HCT116 (cell line): ENCODE measurements at regions not wholly inside any gene's neighbourhood (a gene's known extent, or its start where the extent isn't known, plus 50 kb on each side); places are given as distances from the start of the nearest gene placed in this dataset.

ENCODE experiments used
- ATAC-seq: fragments of 200-7000 bp; cut with Tn5 transposase; 2 replicates; pipeline ENCODE4 v1.9.1; 2020; ENCODE audit warnings: mild to moderate bottlenecking, moderate library complexity
- BruUV-seq: library from RNA; stranded (reverse); fragments of 400-500 nt; replicated peaks from 2 replicates; lab custom pipeline; 2021; lab: Mats Ljungman, UMichigan
- CTCF ChIA-PET: fragments of 300-600 bp; sonication (Branson Sonifier 250); formaldehyde crosslinking; loops from one replicate; lab custom pipeline; 2021; ENCODE audit warnings: antibody characterized with exemption; lab: Charles Lee
- POLR2A ChIA-PET: fragments of 300-600, 350-600 bp; sonication (Branson Sonifier 250); formaldehyde crosslinking; loops from one replicate; lab custom pipeline; 2021; ENCODE audit warnings: antibody characterized with exemption; lab: Charles Lee
- RAD21 ChIA-PET, 2 experiments: fragments of 300-600 bp; sonication (Branson Sonifier 250); formaldehyde crosslinking; loops; one replicate each; lab custom pipeline; 2023; ENCODE audit warnings: low total read pairs in 2 of 2; ENCODE audit not compliant: uncharacterized antibody in 2 of 2, unreplicated experiment in 2 of 2, low non-redundant PET in 1 of 2; lab: Charles Lee
- DNase-seq: peaks from one replicate; pipeline ENCODE4 v3.0.0-alpha.2; 2010; ENCODE audit warnings: low read depth, low spot score
- H2AFZ ChIP-seq: fragments of 200-600 bp; shearing (Covaris generic), sonication (generic); 2 replicates; pipeline ENCODE4 v1.6.1; 2017; ENCODE audit warnings: low read depth, mixed run types, mixed read lengths, antibody characterized with exemption, low read length; ENCODE audit not compliant: poor library complexity, severe bottlenecking
- H3K27ac ChIP-seq: 2 replicates; pipeline ENCODE4 v1.5.1; 2012; ENCODE audit warnings: low read depth, low read length
- H3K27me3 ChIP-seq: fragments of 200-600 bp; sonication (generic); 2 replicates; pipeline ENCODE4 v1.6.1; 2016; ENCODE audit warnings: mixed run types, low read length, mixed read lengths; ENCODE audit not compliant: insufficient read depth
- H3K36me3 ChIP-seq, 2 experiments: fragments of 200-500 bp in 1 of 2; fragments of 200-600 bp in 1 of 2; sonication (Bioruptor generic) in 1 of 2; sonication (generic) in 1 of 2; 2 replicates each; pipeline versions ENCODE4 v1.5.1 to v1.6.1; 2014 to 2016; ENCODE audit warnings: low read length in 2 of 2, inconsistent platforms in 1 of 2, mixed read lengths in 1 of 2, mixed run types in 1 of 2; ENCODE audit not compliant: insufficient read depth in 2 of 2, control insufficient read depth in 1 of 2
- H3K4me1 ChIP-seq, 2 experiments: fragments of 200-600 bp in 1 of 2; sonication (generic) in 1 of 2; 2 replicates each; pipeline versions ENCODE4 v1.5.1 to v1.6.1; 2012 to 2017; ENCODE audit warnings: low read length in 2 of 2, inconsistent platforms in 1 of 2, mild to moderate bottlenecking in 1 of 2, mixed read lengths in 1 of 2, mixed run types in 1 of 2, moderate library complexity in 1 of 2; ENCODE audit not compliant: insufficient read depth in 2 of 2, control insufficient read depth in 1 of 2
- H3K4me2 ChIP-seq: fragments of 200-600 bp; sonication (generic); 2 replicates; pipeline ENCODE4 v1.6.1; 2017; ENCODE audit warnings: mixed run types, low read length, mixed read lengths
- H3K4me3 ChIP-seq, 2 experiments: fragments of 200-600 bp in 1 of 2; sonication (generic) in 1 of 2; replicated peaks in 1 of 2; 2 replicates each; pipeline ENCODE4 v1.5.1; 2011 to 2016; ENCODE audit warnings: low read length in 2 of 2, control low read depth in 1 of 2, low read depth in 1 of 2, mild to moderate bottlenecking in 1 of 2, mixed read lengths in 1 of 2, mixed run types in 1 of 2
- H3K79me2 ChIP-seq: fragments of 200-600 bp; sonication (generic); 2 replicates; pipeline ENCODE4 v1.6.1; 2017; ENCODE audit warnings: mild to moderate bottlenecking, mixed run types, low read length, moderate library complexity, mixed read lengths; ENCODE audit not compliant: insufficient read depth
- H3K9ac ChIP-seq: fragments of 200-600 bp; sonication (generic); 2 replicates; pipeline ENCODE4 v1.6.1; 2016; ENCODE audit warnings: low read length, mixed read lengths
- H3K9me2 ChIP-seq: fragments of 200-600 bp; sonication (generic), shearing (Covaris generic); 2 replicates; pipeline ENCODE4 v1.6.1; 2017; ENCODE audit warnings: mixed run types, mild to moderate bottlenecking, moderate library complexity; ENCODE audit not compliant: insufficient read depth
- H3K9me3 ChIP-seq, 2 experiments: fragments of 200-500 bp in 1 of 2; fragments of 200-600 bp in 1 of 2; sonication (Bioruptor generic) in 1 of 2; sonication (generic) in 1 of 2; 2 replicates each; pipeline ENCODE4 v1.6.1; 2014 to 2017; ENCODE audit warnings: low read length in 2 of 2, mixed read lengths in 2 of 2, inconsistent platforms in 1 of 2, low read depth in 1 of 2, mild to moderate bottlenecking in 1 of 2, mixed run types in 1 of 2, moderate library complexity in 1 of 2; ENCODE audit not compliant: control insufficient read depth in 1 of 2, insufficient read depth in 1 of 2
- H4K20me1 ChIP-seq: fragments of 200-600 bp; sonication (generic), shearing (Covaris generic); 2 replicates; pipeline ENCODE4 v1.6.1; 2017; ENCODE audit warnings: mixed run types, mild to moderate bottlenecking, moderate library complexity; ENCODE audit not compliant: insufficient read depth
- CBX3 ChIP-seq: IDR thresholded peaks from 2 replicates; pipeline ENCODE4 v1.6.1; 2012; ENCODE audit warnings: low read depth
- CEBPB ChIP-seq: IDR thresholded peaks from 2 replicates; pipeline ENCODE4 v1.6.1; 2012; ENCODE audit warnings: low read depth
- CTCF ChIP-seq, 3 experiments: fragments of 200-600 bp in 1 of 3; sonication (generic) in 1 of 3; IDR thresholded peaks in 2 of 3; conservative IDR thresholded peaks in 1 of 3; 2 replicates each; pipeline ENCODE4 v1.5.1; 2012 to 2017; ENCODE audit warnings: low read depth in 2 of 3, low read length in 2 of 3, antibody characterized with exemption in 1 of 3, borderline replicate concordance in 1 of 3, control low read depth in 1 of 3, mild to moderate bottlenecking in 1 of 3, mixed read lengths in 1 of 3, mixed run types in 1 of 3, moderate library complexity in 1 of 3; ENCODE audit not compliant: insufficient read depth in 1 of 3
- ELF1 ChIP-seq: IDR thresholded peaks from 2 replicates; pipeline ENCODE4 v1.6.1; 2012; ENCODE audit warnings: low read depth, borderline replicate concordance
- FOSL1 ChIP-seq: IDR thresholded peaks from 2 replicates; pipeline ENCODE4 v1.6.1; 2012; ENCODE audit warnings: low read depth
- JUND ChIP-seq: IDR thresholded peaks from 2 replicates; pipeline ENCODE4 v1.6.1; 2012
- MAX ChIP-seq: IDR thresholded peaks from 2 replicates; pipeline ENCODE4 v1.6.1; 2012
- POLR2AphosphoS5 ChIP-seq: IDR thresholded peaks from 2 replicates; pipeline ENCODE4 v1.6.1; 2011; ENCODE audit warnings: mild to moderate bottlenecking, low read depth, low read length, moderate library complexity
- RAD21 ChIP-seq: IDR thresholded peaks from 2 replicates; pipeline ENCODE4 v1.6.1; 2012; ENCODE audit warnings: low read depth, mild to moderate bottlenecking
- REST ChIP-seq: IDR thresholded peaks from 2 replicates; pipeline ENCODE4 v1.6.1; 2012; ENCODE audit warnings: low read depth
- SIN3A ChIP-seq: IDR thresholded peaks from 2 replicates; pipeline ENCODE4 v1.6.1; 2012; ENCODE audit warnings: low read depth
- SP1 ChIP-seq: IDR thresholded peaks from 2 replicates; pipeline ENCODE4 v1.6.1; 2012; ENCODE audit warnings: low read depth
- ZNF274 ChIP-seq: fragments of 200-500 bp; sonication (Bioruptor generic); IDR thresholded peaks from 2 replicates; pipeline ENCODE4 v1.6.1; 2014; ENCODE audit warnings: mild to moderate bottlenecking, low read depth, low read length, inconsistent platforms
- intact Hi-C: fragments of 100-400 bp; cut with micrococcal nuclease; formaldehyde crosslinking; loops from 2 replicates; pipeline ENCODE4 v1.10.0; 2022

- no peak for DNase-seq
- POLR2A ChIA-PET, result no interaction called here
These were observed 227.4 kb downstream of the DLEU7 start for GRCh38 chr13:50616101-50616500.

GRCh38 chr13:50617134-50617721, 226.3 kb downstream of the DLEU7 start:
- Histone ChIP-seq H3K27me3 (no peaks in the 10 kb centered on the region), H3K36me3 (no peaks in the 10 kb centered on the region), H3K9me3 (no peaks in the 10 kb centered on the region), H3K79me2 (no peaks in the 10 kb centered on the region), H2AFZ (no peak overlapping the region), H4K20me1 (no peaks in the 10 kb centered on the region), H3K4me1 (peaks cover 10 to 12% of the 10 kb centered on the region in 2 experiments), H3K27ac (peak overlapping the region; percentile 28; the same call in 1 of the 2 replicates), H3K4me3 (no peak overlapping the region), H3K4me2 (peak overlapping the region; percentile 34), H3K9ac (no peak overlapping the region), H3K9me2 (no peaks in the 10 kb centered on the region)
- TF ChIP-seq SP1 (peak; percentile 40; the same call in 1 of the 2 replicates), ELF1 (no peak), CBX3 (no peak), MAX (no peak), SIN3A (0 out of 2 replicates have a peak, but pooled peaks have one; percentile 37), ZNF274 (no peak), CEBPB (no peak), JUND (peak; percentile 60), FOSL1 (peak; percentile 61), REST (no peak), RAD21 (no peak)
- intact Hi-C loops, result no loop called here
- RAD21 ChIA-PET, result no interaction called here
- BruUV-seq, result no TSS peak
- DNase-seq (peak; percentile 29), ATAC-seq (peak; percentile 84)
- POLR2A ChIA-PET, result no interaction called here
- CTCF ChIA-PET, result interaction anchor here (0.8 kb wide), 1 partner anchor 748 kb away, joined by 3 read pairs; no protein-coding TSS in a partner anchor

More at GRCh38 chr13:50616101-50616500, 227.4 kb downstream of the DLEU7 start:
- Histone ChIP-seq H3K4me2 (no peak overlapping the region), H3K9me3 (no peaks in the 10 kb centered on the region), H3K36me3 (no peaks in the 10 kb centered on the region), H3K9ac (no peak overlapping the region), H3K79me2 (no peaks in the 10 kb centered on the region), H3K4me3 (no peak overlapping the region), H4K20me1 (no peaks in the 10 kb centered on the region), H3K4me1 (peaks cover 10 to 12% of the 10 kb centered on the region in 2 experiments), H3K27me3 (no peaks in the 10 kb centered on the region), H2AFZ (no peak overlapping the region), H3K27ac (no peak overlapping the region), H3K9me2 (no peaks in the 10 kb centered on the region)
- no peak for ATAC-seq
- TF ChIP-seq CTCF (IDR thresholded peaks at IDR 0.05 in 2 of 3, conservative IDR thresholded peaks at IDR 0.05 in 1 of 3; ENCODE audit: borderline replicate concordance in 1 of 3, insufficient read depth in 1 of 3, low read depth in 2 of 3, low read length in 2 of 3), result no peak
- no peak for TF ChIP-seq POLR2AphosphoS5
- intact Hi-C loops, result no loop called here
- no TSS peak for BruUV-seq
- ChIA-PET RAD21 (no interaction called here), CTCF (no interaction called here)
